ENCODE measurements at regions not wholly inside any gene's neighbourhood (a gene's known extent, or its start where the extent isn't known, plus 50 kb on each side); places are given as distances from the start of the nearest gene placed in this dataset.

- ChIA-PET POLR2A (no interaction called here), CTCF (interaction anchor here (0.6 kb wide), 1 partner anchor 262 kb away, joined by 4 read pairs; no protein-coding TSS in a partner anchor)
- DNase-seq (ENCODE audit: unreplicated experiment) = no peak
- Mint-ChIP-seq H3K27ac (ENCODE audit: low read depth, unreplicated experiment) (no peak overlapping the region), H3K27me3 (ENCODE audit: insufficient read depth, unreplicated experiment) (no peaks in the 10 kb centered on the region), H3K4me3 (ENCODE audit: unreplicated experiment) (no peak overlapping the region), H3K36me3 (ENCODE audit: insufficient read depth, unreplicated experiment) (no peaks in the 10 kb centered on the region), H3K4me1 (ENCODE audit: insufficient read depth, unreplicated experiment) (no peaks in the 10 kb centered on the region), H3K9me3 (ENCODE audit: unreplicated experiment) (no peaks in the 10 kb centered on the region)
- intact Hi-C loops (cut with micrococcal nuclease) = no loop called here
- no peak for TF ChIP-seq CTCF (IDR thresholded peaks at IDR 0.05; ENCODE audit: unreplicated experiment)
- BruUV-seq (replicated peaks) = no TSS peak
Observed at GRCh38 chr4:23582671-23583070, 307.2 kb downstream of the PPARGC1A start.

DNA sequence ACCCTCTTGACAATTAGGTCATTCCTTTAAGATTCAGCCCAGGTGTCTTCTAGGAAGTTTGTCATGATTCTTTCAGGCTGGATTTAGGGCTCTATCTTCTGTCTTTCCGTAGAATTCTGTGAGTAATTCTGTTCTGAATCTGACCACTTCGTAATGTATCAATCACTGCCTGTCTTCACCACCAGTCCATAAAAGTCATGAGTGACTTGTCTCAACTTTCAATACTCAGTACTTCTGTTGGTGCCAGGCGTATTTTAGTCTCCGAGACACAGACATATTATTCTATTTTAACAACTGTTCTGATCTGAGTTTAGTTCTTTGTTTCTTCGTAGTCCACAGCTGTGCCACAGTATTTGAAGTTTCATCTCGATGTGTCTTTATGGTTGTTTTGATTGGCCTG, 310.7 kb downstream of the PPARGC1A start:
- no TSS peak for BruUV-seq (replicated peaks)
- H3K27me3 Mint-ChIP-seq (ENCODE audit: insufficient read depth, unreplicated experiment) = no peaks in the 10 kb centered on the region
- no peak for DNase-seq (ENCODE audit: unreplicated experiment)
- intact Hi-C loops (cut with micrococcal nuclease) = no loop called here
- H3K4me3 Mint-ChIP-seq (ENCODE audit: unreplicated experiment) = no peak overlapping the region
- H3K27ac Mint-ChIP-seq (ENCODE audit: low read depth, unreplicated experiment) = no peak overlapping the region
- H3K9me3 Mint-ChIP-seq (ENCODE audit: unreplicated experiment) = no peaks in the 10 kb centered on the region
- TF ChIP-seq CTCF (IDR thresholded peaks at IDR 0.05; ENCODE audit: unreplicated experiment) = no peak
- no peaks in the 10 kb centered on the region for H3K36me3 Mint-ChIP-seq (ENCODE audit: insufficient read depth, unreplicated experiment)
- ChIA-PET CTCF (interaction anchor here (1.0 kb wide), 1 partner anchor 233 kb away, joined by 3 read pairs; no protein-coding TSS in a partner anchor), POLR2A (no interaction called here)
- H3K4me1 Mint-ChIP-seq (ENCODE audit: insufficient read depth, unreplicated experiment) = no peaks in the 10 kb centered on the region

GRCh38 chr4:23577398-23577797, 312.4 kb downstream of the PPARGC1A start:
- no peak for DNase-seq (ENCODE audit: unreplicated experiment)
- Mint-ChIP-seq H3K4me1 (ENCODE audit: insufficient read depth, unreplicated experiment) (no peaks in the 10 kb centered on the region), H3K9me3 (ENCODE audit: unreplicated experiment) (peaks cover 8% of the 10 kb centered on the region), H3K4me3 (ENCODE audit: unreplicated experiment) (no peak overlapping the region), H3K27me3 (ENCODE audit: insufficient read depth, unreplicated experiment) (no peaks in the 10 kb centered on the region), H3K27ac (ENCODE audit: low read depth, unreplicated experiment) (no peak overlapping the region), H3K36me3 (ENCODE audit: insufficient read depth, unreplicated experiment) (no peaks in the 10 kb centered on the region)
- ChIA-PET CTCF (no interaction called here), POLR2A (no interaction called here)
- no TSS peak for BruUV-seq (replicated peaks)
- intact Hi-C loops (cut with micrococcal nuclease) = no loop called here
- no peak for TF ChIP-seq CTCF (IDR thresholded peaks at IDR 0.05; ENCODE audit: unreplicated experiment)

DNA sequence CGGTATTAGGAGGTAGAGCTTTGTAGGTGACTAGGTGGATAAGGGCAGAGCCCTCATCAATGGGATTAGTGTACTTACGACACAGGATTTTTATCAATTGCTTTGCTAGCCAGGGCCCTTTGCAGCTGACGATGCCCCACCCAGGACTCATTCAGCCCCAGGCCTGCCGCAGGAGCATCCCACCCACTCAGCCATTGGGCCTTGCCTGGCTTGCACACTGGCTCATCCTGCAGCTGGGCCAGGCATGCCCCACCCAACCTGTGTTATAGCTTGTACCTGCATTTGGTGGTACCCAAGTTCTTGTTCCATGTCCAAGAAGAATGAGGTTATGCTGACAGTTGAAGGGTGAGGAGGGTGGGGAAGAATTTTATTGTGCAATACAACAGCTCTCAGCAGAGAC, 317.5 kb downstream of the PPARGC1A start:
- H3K4me3 Mint-ChIP-seq (ENCODE audit: unreplicated experiment) = no peak overlapping the region
- peaks cover 8% of the 10 kb centered on the region for H3K9me3 Mint-ChIP-seq (ENCODE audit: unreplicated experiment)
- no peaks in the 10 kb centered on the region for H3K36me3 Mint-ChIP-seq (ENCODE audit: insufficient read depth, unreplicated experiment)
- ChIA-PET POLR2A (interaction anchor here (0.6 to 1.1 kb wide), 2 partner anchors 42 to 191 kb away, joined by 3 to 4 read pairs; no protein-coding TSS in a partner anchor), CTCF (interaction anchor here (0.6 kb wide), 1 partner anchor 797 kb away, joined by 3 read pairs; no protein-coding TSS in a partner anchor)
- H3K4me1 Mint-ChIP-seq (ENCODE audit: insufficient read depth, unreplicated experiment) = no peaks in the 10 kb centered on the region
- no peak overlapping the region for H3K27ac Mint-ChIP-seq (ENCODE audit: low read depth, unreplicated experiment)
- intact Hi-C loops (cut with micrococcal nuclease) = no loop called here
- TF ChIP-seq CTCF (IDR thresholded peaks at IDR 0.05; ENCODE audit: unreplicated experiment) = no peak
- no TSS peak for BruUV-seq (replicated peaks)
- H3K27me3 Mint-ChIP-seq (ENCODE audit: insufficient read depth, unreplicated experiment) = no peaks in the 10 kb centered on the region
- no peak for DNase-seq (ENCODE audit: unreplicated experiment)
